Neural progenitor cell (in vitro differentiated cells): ENCODE measurements at regions not wholly inside any gene's neighbourhood (a gene's known extent, or its start where the extent isn't known, plus 50 kb on each side); places are given as distances from the start of the nearest gene placed in this dataset.

ENCODE experiments used
- CTCF ChIP-seq: fragments of 200-600 bp; sonication (generic); IDR thresholded peaks from 2 replicates; pipeline ENCODE4 v1.5.1; 2017; ENCODE audit warnings: antibody characterized with exemption, mild to moderate bottlenecking
- EZH2 ChIP-seq: fragments of 200-600 bp; sonication (generic); IDR thresholded peaks from 2 replicates; pipeline ENCODE4 v1.6.1; 2017; ENCODE audit warnings: antibody characterized with exemption, mild to moderate bottlenecking, moderate library complexity
- EZH2phosphoT487 ChIP-seq: fragments of 200-600 bp; sonication (generic); IDR thresholded peaks from 2 replicates; pipeline ENCODE4 v1.6.1; 2017; ENCODE audit warnings: antibody characterized with exemption

GRCh38 chr7:16234493-16235146 is 186.7 kb downstream of the CRPPA start:
- TF ChIP-seq CTCF (no peak), EZH2 (no peak), EZH2phosphoT487 (no peak)
